Parathyroid adenoma (tissue), 2 donors: ENCODE measurements at regions not wholly inside any gene's neighbourhood (a gene's known extent, or its start where the extent isn't known, plus 50 kb on each side); places are given as distances from the start of the nearest gene placed in this dataset.

ENCODE experiments used
- H2AFZ ChIP-seq: fragments of 300-600 bp; sonication (generic); one replicate; pipeline ENCODE4 v1.7.0; 2017; ENCODE audit warnings: antibody characterized with exemption, mild to moderate bottlenecking
- H3K27ac ChIP-seq: fragments of 300-600 bp; sonication (generic); one replicate; pipeline ENCODE4 v1.7.0; 2017
- H3K27me3 ChIP-seq: fragments of 300-600 bp; sonication (generic); one replicate; pipeline ENCODE4 v1.7.0; 2017; ENCODE audit warnings: low read length; ENCODE audit not compliant: control insufficient read depth, insufficient read depth
- H3K36me3 ChIP-seq: fragments of 300-600 bp; sonication (generic); one replicate; pipeline ENCODE4 v1.7.0; 2017; ENCODE audit warnings: low read length; ENCODE audit not compliant: control insufficient read depth, insufficient read depth
- H3K4me1 ChIP-seq: fragments of 300-600 bp; sonication (generic); one replicate; pipeline ENCODE4 v1.7.0; 2017; ENCODE audit warnings: control low read depth
- H3K4me2 ChIP-seq: fragments of 300-600 bp; sonication (generic); one replicate; pipeline ENCODE4 v1.7.0; 2017; ENCODE audit warnings: low read length
- H3K4me3 ChIP-seq: fragments of 300-600 bp; sonication (generic); one replicate; pipeline ENCODE4 v1.7.0; 2017; ENCODE audit warnings: low read depth, low read length
- H3K79me2 ChIP-seq: fragments of 300-600 bp; sonication (generic); one replicate; pipeline ENCODE4 v1.7.0; 2017; ENCODE audit warnings: control low read depth
- H3K9ac ChIP-seq: fragments of 300-600 bp; sonication (generic); one replicate; pipeline ENCODE4 v1.7.0; 2017; ENCODE audit warnings: mild to moderate bottlenecking
- H3K9me3 ChIP-seq: fragments of 300-600 bp; sonication (generic); one replicate; pipeline ENCODE4 v1.7.0; 2017; ENCODE audit warnings: low read length; ENCODE audit not compliant: control insufficient read depth
- TF ChIP-seq, protein P1 (sequence below): fragments of 300-600 bp; sonication (generic); IDR thresholded peaks from one replicate; pipeline ENCODE4 v1.7.0; 2017; ENCODE audit warnings: antibody characterized with exemption, mild to moderate bottlenecking
- donor health status: primary hyperparathyroidism.

DNA sequence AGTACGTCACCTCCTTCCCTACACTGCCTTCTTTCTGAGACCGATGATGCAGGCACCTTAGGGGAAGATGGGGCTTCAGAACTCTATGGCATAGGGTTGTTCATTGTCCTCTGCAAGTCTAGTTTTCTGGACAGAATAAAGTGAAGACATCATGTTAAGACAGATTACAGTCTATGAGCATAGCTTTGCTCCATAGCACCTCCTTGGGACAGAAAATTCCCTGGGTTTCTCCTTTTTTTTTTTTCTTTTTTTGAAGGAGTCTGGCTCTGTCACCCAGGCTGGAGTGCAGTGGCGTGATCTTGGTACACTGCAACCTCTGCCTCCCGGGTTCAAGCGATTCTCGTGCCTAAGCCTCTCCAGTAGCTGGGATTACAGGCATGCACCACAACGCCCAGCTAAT, 119.8 kb upstream of the CADM1 start:
- TF ChIP-seq, protein P1, sequence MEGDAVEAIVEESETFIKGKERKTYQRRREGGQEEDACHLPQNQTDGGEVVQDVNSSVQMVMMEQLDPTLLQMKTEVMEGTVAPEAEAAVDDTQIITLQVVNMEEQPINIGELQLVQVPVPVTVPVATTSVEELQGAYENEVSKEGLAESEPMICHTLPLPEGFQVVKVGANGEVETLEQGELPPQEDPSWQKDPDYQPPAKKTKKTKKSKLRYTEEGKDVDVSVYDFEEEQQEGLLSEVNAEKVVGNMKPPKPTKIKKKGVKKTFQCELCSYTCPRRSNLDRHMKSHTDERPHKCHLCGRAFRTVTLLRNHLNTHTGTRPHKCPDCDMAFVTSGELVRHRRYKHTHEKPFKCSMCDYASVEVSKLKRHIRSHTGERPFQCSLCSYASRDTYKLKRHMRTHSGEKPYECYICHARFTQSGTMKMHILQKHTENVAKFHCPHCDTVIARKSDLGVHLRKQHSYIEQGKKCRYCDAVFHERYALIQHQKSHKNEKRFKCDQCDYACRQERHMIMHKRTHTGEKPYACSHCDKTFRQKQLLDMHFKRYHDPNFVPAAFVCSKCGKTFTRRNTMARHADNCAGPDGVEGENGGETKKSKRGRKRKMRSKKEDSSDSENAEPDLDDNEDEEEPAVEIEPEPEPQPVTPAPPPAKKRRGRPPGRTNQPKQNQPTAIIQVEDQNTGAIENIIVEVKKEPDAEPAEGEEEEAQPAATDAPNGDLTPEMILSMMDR = no peak

DNA sequence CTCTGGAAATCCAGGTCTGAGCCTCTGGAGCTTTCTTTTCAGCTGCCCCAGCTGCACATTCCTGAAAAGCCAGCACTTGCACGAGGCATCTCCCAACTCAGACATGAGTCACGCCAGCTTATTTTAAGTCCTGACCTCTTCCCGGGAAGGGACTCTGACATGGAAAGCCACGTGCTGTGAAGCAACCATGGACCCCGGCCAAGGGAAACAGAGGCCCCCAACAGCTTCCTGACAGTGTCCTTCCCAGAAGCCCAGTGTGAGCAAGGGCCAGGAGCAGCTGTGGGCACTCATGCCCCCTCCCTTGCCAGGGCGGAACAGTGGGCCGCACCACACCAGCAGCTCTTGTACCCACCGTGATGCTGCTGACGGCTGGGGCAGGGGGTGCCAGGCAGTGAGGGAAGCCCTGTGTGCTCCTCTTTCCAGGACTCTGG, 118.8 kb upstream of the CADM1 start:
- Histone ChIP-seq H3K9me3 (no peaks in the 10 kb centered on the region), H3K4me3 (no peak overlapping the region), H3K4me2 (no peak overlapping the region), H3K79me2 (no peaks in the 10 kb centered on the region), H3K36me3 (no peaks in the 10 kb centered on the region), H3K9ac (no peak overlapping the region), H3K4me1 (no peaks in the 10 kb centered on the region), H2AFZ (no peak overlapping the region), H3K27me3 (no peaks in the 10 kb centered on the region), H3K27ac (no peak overlapping the region)
- TF ChIP-seq, protein P1 = no peak

More for the DNA sequence above, 119.8 kb upstream of the CADM1 start:
- Histone ChIP-seq H2AFZ (no peak overlapping the region), H3K4me2 (no peak overlapping the region), H3K79me2 (no peaks in the 10 kb centered on the region), H3K27ac (no peak overlapping the region), H3K4me1 (no peaks in the 10 kb centered on the region), H3K9ac (no peak overlapping the region), H3K4me3 (no peak overlapping the region), H3K36me3 (no peaks in the 10 kb centered on the region), H3K27me3 (no peaks in the 10 kb centered on the region), H3K9me3 (no peaks in the 10 kb centered on the region)

DNA sequence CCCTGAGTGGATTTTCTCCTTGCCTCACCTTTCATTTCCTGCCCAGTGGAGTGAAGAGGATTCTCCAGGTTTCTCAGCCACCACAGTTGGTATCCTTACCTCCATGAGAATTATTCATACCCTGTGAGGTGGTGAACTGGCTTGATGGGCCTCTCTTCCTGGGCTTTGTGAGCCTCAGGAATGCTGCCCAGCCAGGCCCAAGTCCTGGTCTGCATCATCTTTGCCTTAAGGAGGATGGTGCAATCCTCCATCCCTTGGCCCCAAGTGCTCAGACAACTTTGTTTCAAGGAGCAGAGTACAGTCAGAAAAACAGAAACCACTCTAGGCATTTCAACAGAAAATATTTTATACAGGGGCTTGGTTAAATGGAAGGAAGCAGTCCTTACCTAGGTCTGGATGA, 114.2 kb upstream of the CADM1 start:
- Histone ChIP-seq H3K27me3 (no peaks in the 10 kb centered on the region), H3K4me1 (no peaks in the 10 kb centered on the region), H3K27ac (no peak overlapping the region), H3K9me3 (no peaks in the 10 kb centered on the region), H2AFZ (no peak overlapping the region), H3K4me3 (no peak overlapping the region), H3K9ac (no peak overlapping the region), H3K36me3 (no peaks in the 10 kb centered on the region), H3K79me2 (no peaks in the 10 kb centered on the region), H3K4me2 (no peak overlapping the region)
- TF ChIP-seq, protein P1 = no peak

DNA sequence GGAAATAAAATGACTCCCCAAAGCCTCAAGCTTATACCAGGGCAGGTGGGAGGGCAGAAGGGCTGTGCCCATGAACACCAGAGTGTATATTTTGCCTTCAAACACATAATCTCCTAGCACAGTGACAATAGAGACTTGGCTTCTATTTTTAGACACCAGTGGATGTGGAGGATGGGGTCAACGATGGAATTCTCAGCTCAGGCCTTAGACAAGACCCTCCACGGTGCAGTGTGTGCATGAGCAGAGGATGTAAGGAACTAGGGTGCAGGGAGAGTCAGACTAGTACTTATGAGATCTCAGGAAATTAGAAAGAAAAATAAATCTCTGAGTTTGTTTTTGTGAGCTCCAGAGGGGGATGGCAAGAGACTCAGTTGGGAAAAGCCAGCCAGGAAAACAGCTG, 113.6 kb upstream of the CADM1 start:
- H3K79me2 ChIP-seq = no peaks in the 10 kb centered on the region
- TF ChIP-seq, protein P1 = no peak

DNA sequence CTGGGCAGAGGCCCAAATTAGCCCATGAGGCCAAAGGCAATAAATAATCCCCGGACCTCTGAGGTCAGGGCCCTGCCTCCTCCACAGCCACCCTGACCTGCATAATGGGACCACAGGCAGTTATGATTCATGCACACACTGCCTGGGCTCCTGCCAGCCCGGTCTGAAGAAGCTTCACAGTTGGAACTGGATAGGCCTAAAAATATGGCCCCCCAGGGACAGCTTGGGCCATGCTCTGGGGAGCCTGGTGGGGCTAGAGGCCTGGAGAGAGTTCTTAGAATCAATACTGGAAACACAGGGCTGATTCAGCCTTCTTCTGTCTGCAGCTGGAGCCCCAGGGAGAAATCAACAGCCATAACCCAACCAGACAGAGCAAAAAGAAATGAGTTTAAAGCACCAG, 112.8 kb upstream of the CADM1 start:
- TF ChIP-seq, protein P1 = no peak

More for the DNA sequence above, 113.6 kb upstream of the CADM1 start:
- H2AFZ ChIP-seq = no peak overlapping the region
- no peaks in the 10 kb centered on the region for H3K4me1 ChIP-seq
- H3K4me2 ChIP-seq = no peak overlapping the region
- no peak overlapping the region for H3K4me3 ChIP-seq
- H3K36me3 ChIP-seq = no peaks in the 10 kb centered on the region
- no peak overlapping the region for H3K27ac ChIP-seq
- no peaks in the 10 kb centered on the region for H3K27me3 ChIP-seq
- H3K9ac ChIP-seq = no peak overlapping the region
- no peaks in the 10 kb centered on the region for H3K9me3 ChIP-seq

More for the DNA sequence above, 112.8 kb upstream of the CADM1 start:
- Histone ChIP-seq H3K27ac (no peak overlapping the region), H3K27me3 (no peaks in the 10 kb centered on the region), H3K9ac (no peak overlapping the region), H3K79me2 (no peaks in the 10 kb centered on the region), H3K4me2 (no peak overlapping the region), H3K36me3 (no peaks in the 10 kb centered on the region), H3K9me3 (no peaks in the 10 kb centered on the region), H3K4me1 (no peaks in the 10 kb centered on the region), H2AFZ (no peak overlapping the region), H3K4me3 (no peak overlapping the region)
